GM23338 (cell line): ENCODE measurements at regions not wholly inside any gene's neighbourhood (a gene's known extent, or its start where the extent isn't known, plus 50 kb on each side); places are given as distances from the start of the nearest gene placed in this dataset.
A peak's percentile ranks its signal among the peaks of the same experiment; 100 is the strongest.

Source experiments
- ATAC-seq: fragments of 200-7000 bp; cut with Tn5 transposase; 3 replicates; pipeline ENCODE4 v1.9.1; 2020
- DNase-seq: peaks from one replicate; pipeline ENCODE4 v3.0.0-alpha.2; 2015; ENCODE audit warnings: low spot score
- H2AFZ ChIP-seq: fragments of 200-600 bp; sonication (generic); 2 replicates; pipeline ENCODE4 v1.8.0; 2016; ENCODE audit warnings: antibody characterized with exemption, mild to moderate bottlenecking, moderate library complexity
- H3F3A ChIP-seq: fragments of 200-600 bp; sonication (generic); replicated peaks from 2 replicates; pipeline ENCODE4 v1.8.0; 2017; ENCODE audit warnings: antibody characterized with exemption, mixed run types, low read depth
- H3K27ac ChIP-seq: fragments of 200-600 bp; sonication (generic); 2 replicates; pipeline ENCODE4 v1.6.1; 2016; ENCODE audit warnings: low read depth
- H3K27me3 ChIP-seq: fragments of 200-600 bp; sonication (generic); 2 replicates; pipeline ENCODE4 v1.8.0; 2016; ENCODE audit warnings: mild to moderate bottlenecking, mixed run types, moderate library complexity; ENCODE audit not compliant: insufficient read depth
- H3K36me3 ChIP-seq: fragments of 200-600 bp; sonication (generic); 2 replicates; pipeline ENCODE4 v1.8.0; 2016; ENCODE audit warnings: mild to moderate bottlenecking; ENCODE audit not compliant: insufficient read depth
- H3K4me1 ChIP-seq: fragments of 200-600 bp; sonication (generic); 2 replicates; pipeline ENCODE4 v1.8.0; 2016; ENCODE audit warnings: mild to moderate bottlenecking, moderate library complexity; ENCODE audit not compliant: insufficient read depth
- H3K4me2 ChIP-seq: fragments of 200-600 bp; sonication (generic); 2 replicates; pipeline ENCODE4 v1.7.1; 2017; ENCODE audit warnings: mixed run types
- H3K4me3 ChIP-seq: fragments of 200-600 bp; sonication (generic); 2 replicates; pipeline ENCODE4 v1.6.1; 2016; ENCODE audit warnings: mixed run types
- H3K79me2 ChIP-seq: fragments of 200-600 bp; sonication (generic); replicated peaks from 2 replicates; pipeline ENCODE4 v1.8.0; 2017; ENCODE audit warnings: mild to moderate bottlenecking; ENCODE audit not compliant: insufficient read depth
- H3K9me2 ChIP-seq: fragments of 200-600 bp; sonication (generic); 2 replicates; pipeline ENCODE4 v1.8.0; 2017; ENCODE audit not compliant: insufficient read depth
- H4K20me1 ChIP-seq: fragments of 200-600 bp; sonication (generic); replicated peaks from 2 replicates; pipeline ENCODE4 v1.8.0; 2017; ENCODE audit warnings: mild to moderate bottlenecking; ENCODE audit not compliant: insufficient read depth
- H3K27ac Mint-ChIP-seq: 2 replicates; pipeline ENCODE4 v1.8.0; 2020; ENCODE audit warnings: inconsistent platforms, mild to moderate bottlenecking, moderate library complexity, mixed read lengths
- H3K27me3 Mint-ChIP-seq: 3 replicates; pipeline ENCODE4 v1.8.0; 2022; ENCODE audit warnings: low read depth, mild to moderate bottlenecking, moderate library complexity, mixed read lengths, inconsistent platforms; ENCODE audit not compliant: insufficient read depth, poor library complexity
- H3K36me3 Mint-ChIP-seq: 3 replicates; pipeline ENCODE4 v1.8.0; 2021; ENCODE audit warnings: low read depth, mild to moderate bottlenecking, inconsistent platforms, moderate library complexity, mixed read lengths
- H3K4me1 Mint-ChIP-seq: 3 replicates; pipeline ENCODE4 v1.8.0; 2020; ENCODE audit warnings: mild to moderate bottlenecking, inconsistent platforms, mixed read lengths
- H3K4me3 Mint-ChIP-seq: 3 replicates; pipeline ENCODE4 v1.8.0; 2021; ENCODE audit warnings: moderate library complexity, mild to moderate bottlenecking, inconsistent platforms, mixed read lengths
- H3K9me3 Mint-ChIP-seq: 3 replicates; pipeline ENCODE4 v1.8.0; 2020; ENCODE audit warnings: moderate library complexity, mild to moderate bottlenecking, inconsistent platforms, mixed read lengths
- CREB1 ChIP-seq: fragments of 250-450 bp; sonication (Bioruptor Pico); IDR thresholded peaks from 2 replicates; pipeline ENCODE4 v1.5.0; 2020; ENCODE audit warnings: low read depth, mild to moderate bottlenecking, moderate library complexity
- CTCF ChIP-seq, 2 experiments: fragments of 200-600 bp in 1 of 2; sonication (generic) in 1 of 2; conservative IDR thresholded peaks; 2 replicates each; pipeline versions ENCODE4 v1.5.1 to v1.6.1; 2016 to 2017; ENCODE audit warnings: antibody characterized with exemption in 2 of 2, low read depth in 2 of 2, mild to moderate bottlenecking in 2 of 2, moderate library complexity in 1 of 2
- STAT1 ChIP-seq: IDR thresholded peaks from one replicate; pipeline ENCODE4 v1.6.1; 2016; ENCODE audit warnings: antibody characterized with exemption; ENCODE audit not compliant: unreplicated experiment
- ZNF114 ChIP-seq: fragments of 250-450 bp; sonication (Bioruptor Pico); IDR thresholded peaks from 2 replicates; pipeline ENCODE4 v1.5.0; 2020; ENCODE audit warnings: mild to moderate bottlenecking, moderate library complexity
- ZNF462 ChIP-seq: fragments of 250-450 bp; sonication (Bioruptor Pico); IDR thresholded peaks from 2 replicates; pipeline ENCODE4 v1.5.0; 2020; ENCODE audit warnings: mild to moderate bottlenecking, moderate library complexity

GRCh38 chr3:23710555-23710954 lies 95.2 kb upstream of the UBE2E1 start:
- Histone ChIP-seq H3F3A (no peaks in the 10 kb centered on the region), H3K4me3 (no peak overlapping the region), H3K27ac (no peak overlapping the region), H4K20me1 (no peaks in the 10 kb centered on the region), H3K4me2 (no peak overlapping the region), H3K4me1 (peaks cover 25% of the 10 kb centered on the region), H3K27me3 (no peaks in the 10 kb centered on the region), H3K9me2 (no peaks in the 10 kb centered on the region), H3K79me2 (no peaks in the 10 kb centered on the region), H2AFZ (no peak overlapping the region), H3K36me3 (no peaks in the 10 kb centered on the region)
- H3K4me3 Mint-ChIP-seq = no peak overlapping the region
- H3K27me3 Mint-ChIP-seq = peaks cover under 1% of the 10 kb centered on the region
- no peak overlapping the region for H3K27ac Mint-ChIP-seq
- peaks cover 40% of the 10 kb centered on the region for H3K4me1 Mint-ChIP-seq
- peaks cover 2% of the 10 kb centered on the region; the same call in 1 of the 3 replicates for H3K9me3 Mint-ChIP-seq
- peaks cover 2% of the 10 kb centered on the region; the same call in 1 of the 3 replicates for H3K36me3 Mint-ChIP-seq
- DNase-seq (peak; percentile 93), ATAC-seq (peak; percentile 48)
- TF ChIP-seq STAT1 (no peak), CREB1 (CRISPR knock-in tag) (peak; percentile 18; the same call in 1 of the 2 replicates)

DNA sequence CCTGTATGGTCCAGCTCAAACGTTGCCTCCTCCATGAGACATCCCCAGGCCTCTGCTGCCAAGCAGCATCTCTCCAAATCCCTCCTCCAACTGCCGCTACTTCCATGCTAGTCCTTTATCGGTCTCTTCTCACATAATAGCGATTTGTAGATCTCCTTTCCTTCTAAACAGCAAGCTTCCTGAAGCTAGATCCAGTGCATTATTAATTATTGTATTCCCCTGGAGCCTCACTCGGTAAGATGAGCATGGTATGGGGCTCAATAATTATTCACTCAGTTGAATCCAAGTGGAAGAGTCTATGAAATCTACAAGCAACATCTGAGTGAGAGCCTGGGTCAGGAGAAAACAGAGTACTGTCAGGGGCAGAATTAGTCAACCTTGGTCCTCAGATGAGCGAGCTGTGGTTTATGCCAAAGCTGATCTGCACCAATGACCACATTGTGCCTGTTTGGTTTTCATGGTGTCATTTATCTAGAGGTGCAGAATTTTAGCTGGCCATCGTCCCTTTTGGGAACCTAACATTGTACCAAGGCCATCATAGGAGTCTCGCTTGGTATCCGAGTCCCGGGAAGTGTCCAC lies 93.8 kb upstream of the UBE2E1 start:
- Mint-ChIP-seq H3K27ac (no peak overlapping the region), H3K27me3 (peaks cover 3% of the 10 kb centered on the region), H3K9me3 (peaks cover 13% of the 10 kb centered on the region; the same call in 2 of the 3 replicates), H3K36me3 (peaks cover 8% of the 10 kb centered on the region; the same call in 1 of the 3 replicates), H3K4me3 (no peak overlapping the region), H3K4me1 (peaks cover 40% of the 10 kb centered on the region)
- Histone ChIP-seq H3K27ac (no peak overlapping the region), H3K4me1 (peaks cover 25% of the 10 kb centered on the region), H2AFZ (peak overlapping the region; percentile 60; the same call in 1 of the 2 replicates), H3K4me2 (peak overlapping the region; percentile 31; the same call in 1 of the 2 replicates), H3K27me3 (no peaks in the 10 kb centered on the region), H3F3A (no peaks in the 10 kb centered on the region), H4K20me1 (no peaks in the 10 kb centered on the region), H3K4me3 (no peak overlapping the region), H3K36me3 (no peaks in the 10 kb centered on the region), H3K79me2 (no peaks in the 10 kb centered on the region), H3K9me2 (no peaks in the 10 kb centered on the region)
- ATAC-seq (no peak), DNase-seq (no peak)
- no peak for TF ChIP-seq CTCF (conservative IDR thresholded peaks at IDR 0.05; ENCODE audit: low read depth in 2 of 2)
- no peak for TF ChIP-seq ZNF114 (CRISPR knock-in tag)
- no peak for TF ChIP-seq ZNF462 (CRISPR knock-in tag)
